Fibroblast of skin of scalp (primary cell): ENCODE measurements at regions not wholly inside any gene's neighbourhood (a gene's known extent, or its start where the extent isn't known, plus 50 kb on each side); places are given as distances from the start of the nearest gene placed in this dataset.

Experiments used
- DNase-seq: peaks from one replicate; pipeline ENCODE4 v3.0.0-alpha.2; 2013

DNA sequence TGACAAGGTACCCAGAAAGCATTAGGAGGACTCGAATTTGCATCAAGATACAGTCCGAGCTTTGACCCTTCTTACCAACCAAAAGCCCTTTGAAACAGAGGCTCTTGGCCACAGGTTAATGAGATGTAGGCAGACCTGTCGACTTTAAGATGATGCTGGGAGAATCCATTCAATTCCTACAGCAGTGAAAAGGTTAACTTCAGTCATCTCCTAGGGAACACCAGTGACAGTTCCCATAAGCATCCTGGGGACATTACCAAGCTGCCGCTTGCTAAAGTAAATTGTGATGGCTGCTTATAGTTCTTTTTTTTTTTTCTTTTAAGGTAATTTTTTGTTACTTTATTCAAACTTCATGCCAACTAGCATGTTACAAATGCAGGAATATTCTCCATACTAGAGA lies 379.3 kb downstream of the SOX11 start:
- no peak for DNase-seq

DNA sequence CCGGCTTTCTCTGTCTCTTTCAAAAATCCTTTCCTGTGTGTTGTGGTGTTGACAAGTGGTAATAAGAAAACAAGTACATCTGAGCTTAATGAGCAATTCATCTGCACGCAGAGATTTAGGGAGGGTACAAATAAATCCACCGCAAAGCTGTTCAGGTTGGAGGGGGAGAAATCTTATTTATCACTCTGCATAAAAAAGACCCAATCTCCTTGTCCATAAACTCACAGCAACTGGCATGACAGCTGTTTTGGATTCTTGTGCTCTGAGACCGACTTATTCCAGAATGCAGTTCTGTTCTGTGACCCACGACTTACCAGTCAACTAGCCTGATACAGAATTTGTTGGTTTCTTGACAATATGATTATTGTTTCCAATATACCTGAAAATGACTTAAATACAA lies 380.1 kb downstream of the SOX11 start:
- no peak for DNase-seq

DNA sequence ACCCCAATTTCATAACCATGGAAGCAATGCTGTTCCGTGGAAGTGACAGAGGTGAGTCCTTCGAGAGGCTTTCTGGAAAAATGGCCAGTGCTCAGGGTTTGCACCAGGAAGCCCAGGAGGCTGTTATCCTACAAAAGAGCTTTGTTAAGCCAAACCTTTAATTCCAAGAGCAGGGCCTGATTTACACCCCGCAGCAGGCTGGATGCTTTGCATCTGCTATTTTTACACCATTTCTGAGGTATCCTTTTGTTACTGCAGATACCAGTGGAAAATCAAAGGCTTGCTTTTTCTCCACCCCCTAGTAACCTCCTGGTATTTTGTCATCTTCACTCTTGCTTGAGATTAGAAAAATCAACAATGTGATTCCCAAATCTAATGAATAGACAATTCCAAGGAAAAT lies 380.6 kb downstream of the SOX11 start:
- DNase-seq = no peak

DNA sequence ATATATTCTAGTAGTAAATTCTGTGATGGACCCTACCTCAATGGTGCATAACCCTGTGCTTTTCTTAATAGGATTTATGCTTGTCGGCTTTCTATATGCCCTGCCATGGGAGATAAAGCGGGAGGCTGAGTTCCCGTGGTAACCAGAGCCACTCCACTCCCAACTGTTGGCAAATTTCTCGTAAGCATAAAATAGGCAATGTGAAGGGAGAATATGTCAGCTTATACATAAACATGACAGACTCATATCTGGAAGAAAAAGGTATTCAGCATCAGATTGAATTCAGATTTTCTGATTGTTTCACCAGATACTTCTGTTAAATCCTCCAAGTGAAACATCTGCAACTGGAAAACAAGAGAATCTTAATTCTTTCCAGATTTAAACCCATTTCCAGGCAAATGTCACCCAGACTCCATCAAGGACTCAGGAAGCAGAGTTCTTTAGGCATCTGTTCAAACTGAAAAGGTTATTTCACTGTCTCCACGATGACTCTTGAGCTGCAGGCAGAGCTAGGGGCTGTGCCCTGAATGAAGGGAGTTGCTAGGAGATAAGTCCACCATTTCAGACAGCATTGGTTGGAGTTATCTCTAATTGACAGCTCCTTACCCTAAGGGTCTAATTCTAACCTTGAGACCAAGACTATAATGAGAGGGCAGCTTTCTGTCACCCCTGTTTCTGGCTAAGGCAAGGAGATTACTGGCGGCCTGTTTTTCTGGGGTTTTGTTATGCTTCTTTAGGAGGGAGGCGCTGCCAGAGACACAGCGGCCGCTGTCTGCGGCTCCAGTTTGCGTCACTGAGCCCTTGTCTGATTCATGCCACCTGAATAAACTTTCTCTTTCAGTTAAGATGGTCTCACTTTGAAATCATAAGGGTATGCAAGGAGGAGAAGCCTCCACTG lies 381.3 kb downstream of the SOX11 start:
- peak; percentile 51 for DNase-seq

DNA sequence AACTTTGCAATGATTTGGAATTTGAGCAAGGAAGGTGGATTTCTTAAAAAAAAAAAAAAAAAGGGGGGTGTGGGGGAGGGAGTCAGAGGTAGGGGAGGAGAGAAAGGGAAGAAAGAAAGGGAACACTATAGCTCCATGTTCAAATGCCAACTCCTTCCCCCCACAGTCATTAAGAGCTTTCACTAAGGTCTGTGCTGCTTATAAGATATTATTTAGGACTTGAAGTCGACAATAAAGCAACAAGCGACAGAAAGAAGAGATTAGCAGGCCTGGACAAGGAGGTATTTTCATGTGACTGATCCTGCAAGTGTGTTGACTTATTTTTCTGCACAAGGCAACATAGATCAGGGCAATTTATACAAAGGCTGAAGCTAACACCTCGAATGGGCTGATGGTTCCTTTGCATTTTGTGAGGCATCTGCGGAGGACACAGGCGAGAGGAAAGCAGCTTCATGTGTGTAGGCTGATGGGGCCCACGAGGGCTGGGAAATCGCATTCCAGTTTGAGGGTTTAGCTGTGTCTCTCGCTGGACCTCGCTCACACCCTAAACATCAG lies 382.0 kb downstream of the SOX11 start:
- no peak for DNase-seq

DNA sequence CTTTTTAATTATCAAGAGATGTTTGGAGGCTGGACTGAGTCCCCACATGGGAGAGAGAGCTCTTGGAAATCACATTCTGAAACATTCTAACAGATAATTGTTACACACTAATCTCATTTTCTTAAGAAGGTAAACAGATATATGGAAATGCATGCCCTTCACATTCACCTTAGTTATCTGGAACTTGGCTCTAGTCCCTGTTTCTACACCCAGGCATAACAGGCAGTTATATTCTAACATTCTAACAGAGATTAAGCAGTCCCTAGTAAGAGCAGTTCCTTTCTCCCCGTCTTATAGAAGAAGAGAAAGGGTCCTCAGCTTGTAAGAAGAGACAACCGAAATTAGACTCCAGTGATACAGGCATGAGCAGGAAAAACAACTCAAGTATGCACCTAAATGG lies 385.4 kb downstream of the SOX11 start:
- DNase-seq = no peak

DNA sequence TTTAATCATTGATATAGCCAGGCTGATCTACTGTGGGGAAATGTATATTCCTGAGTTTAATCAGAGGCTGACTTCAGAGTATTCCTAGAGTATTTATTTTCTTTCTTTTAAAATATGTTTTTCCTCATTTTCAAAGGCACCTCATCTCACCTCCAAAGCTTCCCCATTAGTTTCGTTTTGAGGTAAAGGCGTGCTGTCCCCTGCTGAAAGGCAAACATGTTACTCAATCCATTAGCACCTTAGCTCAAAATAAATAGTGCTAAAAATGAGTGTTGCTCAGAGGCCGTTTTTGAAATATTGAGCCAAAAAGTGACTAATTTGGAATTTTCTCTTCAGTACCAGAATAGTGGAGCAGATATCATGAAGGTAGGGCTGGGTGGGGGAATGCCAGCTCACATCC lies 386.2 kb downstream of the SOX11 start:
- no peak for DNase-seq

DNA sequence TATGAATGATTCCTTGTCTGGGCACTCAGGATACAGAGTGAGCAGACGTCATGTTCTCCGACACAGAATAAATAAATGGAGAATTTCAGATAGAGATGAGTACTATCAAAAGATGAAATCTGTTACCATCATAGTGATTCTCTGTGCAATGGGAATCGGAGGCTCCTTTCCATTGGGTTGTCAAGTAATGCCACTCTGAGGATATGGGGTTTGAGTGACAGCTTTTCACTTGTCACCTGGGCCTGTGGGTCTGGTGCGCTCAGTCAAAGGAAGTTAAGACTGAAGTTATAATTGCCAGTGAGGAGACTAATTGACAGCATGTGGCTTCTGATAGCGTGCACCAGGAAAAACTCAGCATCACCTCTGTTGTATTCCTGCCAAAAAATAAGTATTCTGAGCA lies 387.2 kb downstream of the SOX11 start:
- DNase-seq = no peak

DNA sequence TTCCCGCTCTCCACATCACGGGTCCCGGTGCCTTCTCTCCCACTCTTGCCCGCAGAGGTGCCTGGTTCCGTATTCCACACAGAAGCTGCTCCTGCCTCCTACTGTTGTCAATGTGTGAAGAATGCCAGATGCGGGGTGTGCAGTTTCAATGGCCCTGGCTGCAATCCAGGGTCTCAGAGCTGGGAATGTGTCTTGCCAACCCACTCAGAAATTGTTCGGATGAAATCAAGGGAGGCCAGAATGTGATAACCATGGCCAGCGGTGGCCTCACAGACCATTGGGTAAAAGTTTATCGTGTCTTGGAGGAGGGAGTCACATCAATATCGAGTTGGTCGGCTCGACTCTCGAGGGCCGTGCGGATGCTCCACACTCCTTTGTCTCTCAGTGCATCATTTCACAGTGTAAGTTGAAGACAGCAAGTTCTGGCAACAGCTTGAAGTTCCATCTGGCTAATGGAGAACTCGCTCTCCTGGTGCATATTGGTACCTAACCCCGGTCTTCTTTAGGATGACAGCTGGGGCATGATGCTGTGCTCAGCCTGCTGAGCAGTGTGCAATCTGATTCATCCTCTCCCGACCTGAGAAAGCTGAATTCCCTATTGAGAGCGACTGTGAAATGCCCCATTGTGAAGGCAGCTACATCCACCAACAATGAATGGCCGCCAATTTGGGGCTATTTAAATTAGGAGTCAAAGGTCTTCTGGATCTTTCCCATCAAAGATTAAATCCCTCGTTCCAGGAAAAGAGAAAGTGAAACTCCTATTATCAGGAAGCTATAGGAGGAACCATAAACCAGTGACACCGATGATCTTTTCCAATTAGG lies 389.0 kb downstream of the SOX11 start:
- no peak for DNase-seq

DNA sequence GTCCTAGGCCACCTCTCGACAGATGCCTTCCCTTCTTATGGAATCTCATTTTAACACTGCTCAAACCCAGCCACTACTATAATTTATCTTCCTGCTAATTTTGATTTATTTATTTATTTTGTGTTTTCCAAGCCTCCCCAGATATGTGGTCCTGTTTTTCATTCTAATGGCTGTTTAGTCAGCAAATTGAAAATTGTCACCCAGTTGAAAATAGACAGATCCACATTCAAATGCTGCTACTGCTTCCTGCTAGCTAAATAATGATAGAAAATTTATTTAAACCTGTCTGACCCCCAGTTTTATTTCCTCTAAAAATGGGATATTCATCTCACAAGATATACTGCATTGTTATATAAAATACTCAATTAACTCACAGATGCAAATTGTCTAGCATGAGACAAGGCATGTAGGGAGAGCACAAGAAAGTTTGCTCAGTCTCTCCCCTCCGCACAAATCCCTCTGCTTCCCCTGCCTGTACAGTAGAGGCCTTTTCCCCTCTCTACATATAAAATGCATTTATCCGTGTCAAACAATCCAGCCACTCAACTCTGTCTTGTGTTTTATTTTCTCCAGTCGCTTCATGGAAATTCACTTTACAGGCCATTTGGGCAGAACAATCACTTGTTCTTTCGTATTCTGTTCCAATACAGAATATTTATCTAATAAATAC lies 389.9 kb downstream of the SOX11 start:
- DNase-seq = no peak

DNA sequence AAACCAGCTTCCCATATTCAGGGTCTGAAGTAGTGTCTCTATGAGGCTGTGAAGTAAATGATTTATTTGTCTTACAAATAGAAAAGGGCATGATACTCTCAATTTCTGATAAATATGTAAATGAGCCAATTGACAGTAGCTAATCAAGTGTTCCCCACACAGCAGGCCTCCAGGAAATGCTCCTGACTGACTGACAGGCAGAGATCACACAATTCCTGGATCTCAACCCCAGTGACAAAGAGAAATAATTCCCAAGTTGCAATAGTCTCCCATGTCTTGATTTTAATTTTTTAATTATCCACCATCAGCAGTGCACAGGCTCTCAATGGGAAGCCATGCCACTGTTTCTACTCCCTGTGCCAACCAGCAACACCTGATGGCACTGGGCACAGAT lies 390.4 kb downstream of the SOX11 start:
- DNase-seq = no peak

DNA sequence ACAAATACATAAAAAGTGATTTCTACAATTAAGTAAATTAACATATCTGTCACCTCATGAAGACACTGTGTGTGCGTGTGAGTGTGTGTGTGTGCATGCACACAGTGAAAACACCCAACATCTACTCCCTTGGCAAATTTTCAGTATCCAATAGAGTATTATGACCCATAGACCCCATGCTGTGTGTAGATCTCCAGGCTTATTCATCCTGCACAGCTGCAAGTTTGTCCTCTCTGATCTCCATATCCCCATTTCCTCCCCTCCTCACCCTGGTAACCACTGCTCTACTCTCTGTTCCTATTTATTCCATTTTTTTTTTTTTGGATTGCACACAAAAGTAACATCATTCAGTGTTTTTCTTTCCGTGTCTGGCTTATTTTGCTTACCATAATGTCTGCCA lies 391.0 kb downstream of the SOX11 start:
- DNase-seq = peak; percentile 2

DNA sequence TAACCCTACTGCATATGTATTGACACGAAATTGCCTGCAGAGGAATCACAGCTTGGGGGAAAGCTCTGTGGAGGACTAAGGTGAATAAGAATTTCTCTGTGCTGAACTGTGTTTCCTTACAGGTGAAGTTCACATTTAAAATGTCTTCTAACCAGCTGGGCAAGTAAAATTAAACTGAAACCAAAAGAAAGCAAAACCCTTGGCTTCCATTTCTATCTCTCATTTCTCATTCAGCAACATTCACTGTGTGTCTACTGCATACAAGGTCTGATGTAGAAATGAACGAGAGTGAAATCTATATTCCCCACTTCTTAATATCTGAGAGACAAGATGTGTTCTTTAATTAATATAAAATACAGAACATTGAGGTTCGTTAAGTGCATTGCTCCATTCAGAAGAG lies 397.3 kb downstream of the SOX11 start:
- no peak for DNase-seq

DNA sequence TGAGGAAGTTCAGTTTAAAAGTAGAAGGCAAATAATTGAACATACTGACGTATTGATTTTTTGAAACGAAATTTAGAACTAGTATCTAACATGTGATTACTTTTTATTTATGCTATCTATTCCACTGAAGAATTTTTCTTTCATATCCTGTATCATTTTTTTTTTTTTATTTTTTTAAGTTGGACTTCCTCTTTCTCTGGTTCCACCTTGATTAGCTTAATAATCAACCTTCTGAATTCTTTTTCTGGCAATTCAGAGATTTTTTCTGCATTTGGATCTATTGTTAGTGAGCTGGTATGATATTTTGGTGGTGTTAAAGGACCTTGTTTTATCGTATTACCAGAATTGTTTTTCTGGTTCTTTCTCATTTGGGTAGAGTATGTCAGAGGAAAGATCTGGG lies 411.2 kb downstream of the SOX11 start:
- DNase-seq = no peak

DNA sequence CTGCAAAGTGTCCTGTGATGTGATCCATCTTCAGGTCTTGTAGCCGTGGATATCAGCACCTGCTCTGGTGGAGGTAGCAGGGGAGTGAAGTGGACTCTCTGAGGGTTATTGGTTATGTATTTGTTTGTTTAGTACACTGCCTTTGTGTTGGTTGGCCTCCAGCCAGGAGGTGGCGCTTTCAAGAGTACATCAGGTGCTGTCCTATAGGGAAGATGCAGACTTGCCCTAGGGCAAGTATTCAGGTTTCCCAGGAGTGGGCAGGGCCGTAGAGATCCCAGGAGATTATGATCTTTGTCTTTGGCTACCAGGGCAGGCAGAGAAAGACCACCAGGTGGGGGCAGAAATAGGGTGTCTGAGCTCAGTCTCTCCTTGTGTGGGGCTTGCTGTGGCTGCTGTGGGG lies 411.8 kb downstream of the SOX11 start:
- no peak for DNase-seq

DNA sequence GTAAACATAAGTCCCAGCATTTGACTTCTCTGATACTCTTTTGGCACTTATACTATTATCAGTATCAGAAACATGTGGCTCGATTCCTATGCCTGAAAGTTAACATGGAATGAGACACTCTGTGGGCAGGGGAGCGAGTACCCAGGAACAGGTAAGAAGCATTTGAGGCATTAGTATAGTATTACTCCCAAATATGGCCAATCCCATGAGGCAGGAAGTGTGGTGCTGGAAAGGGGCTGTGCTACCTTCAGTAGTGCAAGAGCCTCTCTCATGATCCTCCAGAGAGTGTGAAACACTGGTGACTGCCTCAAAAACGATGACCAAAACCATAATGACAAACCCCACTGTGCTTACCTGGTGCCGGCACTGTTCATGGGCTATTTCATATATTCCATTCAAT lies 415.1 kb downstream of the SOX11 start:
- no peak for DNase-seq

DNA sequence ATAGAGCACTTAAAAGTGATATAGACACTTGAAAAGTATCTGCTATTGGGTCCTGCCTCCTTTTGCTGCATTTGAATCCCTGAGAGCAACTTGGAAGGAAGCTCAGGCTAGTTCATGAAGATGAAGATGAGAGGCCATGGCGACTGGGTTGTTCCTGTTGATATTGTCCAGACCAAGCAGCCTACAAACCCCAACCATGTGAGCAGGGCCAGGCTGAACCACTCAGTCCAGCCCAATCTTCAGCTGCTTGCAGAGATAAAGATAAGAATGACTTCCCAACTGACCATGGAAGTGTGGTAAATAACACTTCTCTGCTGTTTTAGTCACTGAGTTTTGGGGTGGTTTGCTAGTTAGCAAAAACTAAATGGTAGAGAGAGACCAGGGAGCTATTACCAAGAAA lies 417.6 kb downstream of the SOX11 start:
- no peak for DNase-seq

DNA sequence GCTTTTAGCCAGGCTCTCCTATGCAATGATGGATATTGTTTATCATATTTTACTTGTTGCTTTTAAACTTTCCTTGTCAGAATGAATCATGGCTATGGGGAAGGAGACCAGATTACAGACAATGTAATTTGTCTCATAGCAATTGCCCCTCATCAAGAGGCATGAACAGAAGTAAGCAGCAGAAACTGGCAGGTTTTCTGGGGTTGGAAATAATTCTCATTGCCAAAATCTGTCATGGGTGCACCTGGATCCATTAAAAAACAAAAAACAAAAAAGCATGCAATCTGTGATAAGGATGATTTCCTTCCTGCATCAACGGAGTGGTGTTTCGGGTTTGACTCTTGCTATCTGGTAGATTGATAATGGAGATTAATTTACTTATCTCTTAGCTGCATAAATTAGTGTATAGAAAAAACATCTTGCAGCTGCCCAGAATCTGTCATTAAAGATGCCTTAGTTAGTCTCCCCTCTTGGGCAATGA lies 419.6 kb downstream of the SOX11 start:
- no peak for DNase-seq

DNA sequence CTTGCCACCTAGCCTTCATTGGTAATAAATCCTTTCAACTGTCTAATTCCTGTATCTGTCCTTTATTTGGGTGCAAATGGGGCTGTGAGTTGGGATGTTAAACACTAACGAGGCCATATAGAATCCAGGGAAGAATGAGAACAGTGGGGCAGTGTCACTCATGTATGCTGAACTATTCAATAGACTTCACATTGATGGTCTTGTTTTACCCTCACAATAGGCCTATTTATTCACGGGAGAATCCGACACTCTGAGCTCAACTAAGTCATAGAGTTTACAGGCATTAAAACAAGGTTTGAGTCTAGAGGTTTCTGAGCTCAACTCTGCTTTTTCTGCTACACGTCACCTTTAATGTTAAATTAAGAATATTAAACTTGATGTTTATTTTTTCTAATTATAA lies 421.6 kb downstream of the SOX11 start:
- no peak for DNase-seq

DNA sequence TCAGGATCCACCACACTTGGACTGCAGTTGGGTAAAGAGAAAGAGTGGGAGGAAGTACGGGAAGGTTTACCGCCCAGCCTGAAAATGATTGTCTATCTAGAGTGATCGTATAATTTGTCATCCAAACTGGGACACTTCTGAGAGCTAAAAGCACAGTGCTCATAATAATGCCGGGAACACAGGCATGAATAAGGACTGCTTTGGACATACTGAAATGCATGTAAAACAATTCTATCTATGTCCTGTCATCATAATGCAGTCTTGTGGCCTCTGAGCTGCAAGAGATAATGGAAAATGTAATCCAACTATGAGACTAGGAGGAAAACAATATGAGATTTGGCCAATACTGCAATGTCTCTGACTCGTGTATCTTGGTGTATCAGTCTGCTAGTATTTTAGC lies 435.5 kb downstream of the SOX11 start:
- no peak for DNase-seq

DNA sequence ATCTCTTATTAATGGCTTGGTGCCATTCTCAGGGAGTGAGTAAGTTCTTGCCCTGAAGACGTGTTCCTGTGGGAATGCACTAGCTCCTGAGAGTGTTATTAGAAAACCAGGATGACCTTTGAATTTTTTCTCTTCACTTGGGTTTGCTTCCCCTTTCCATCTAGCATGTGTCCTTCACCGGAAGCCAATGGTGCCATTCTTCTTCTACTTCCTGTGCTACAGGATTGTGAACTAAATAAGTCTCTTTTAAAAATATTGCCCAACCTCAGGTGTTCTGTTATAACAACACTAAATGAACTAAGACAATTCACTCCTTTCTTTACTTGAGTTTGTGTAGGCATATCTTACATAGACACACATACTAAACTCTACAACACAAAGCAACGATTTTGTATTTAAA lies 447.0 kb downstream of the SOX11 start:
- DNase-seq = no peak

DNA sequence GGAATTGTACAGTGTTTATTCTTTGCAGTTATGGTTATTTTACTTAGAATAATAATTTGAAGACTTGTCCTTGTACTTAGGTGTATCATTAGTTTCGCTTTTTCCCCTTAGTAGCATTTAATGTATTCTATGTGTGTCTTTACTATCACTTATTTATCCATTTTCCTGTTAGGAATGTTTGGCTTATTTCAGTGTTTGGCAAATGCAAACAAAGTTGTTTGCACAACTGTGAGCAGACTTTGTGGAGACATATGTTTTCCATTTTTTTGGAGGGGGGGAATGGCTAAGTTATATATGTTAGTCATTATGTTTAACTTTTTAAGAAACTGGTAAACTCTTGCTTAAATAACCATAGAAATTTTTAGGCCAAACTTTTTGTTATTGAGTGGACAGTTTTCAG lies 447.7 kb downstream of the SOX11 start:
- DNase-seq = peak; percentile 8

DNA sequence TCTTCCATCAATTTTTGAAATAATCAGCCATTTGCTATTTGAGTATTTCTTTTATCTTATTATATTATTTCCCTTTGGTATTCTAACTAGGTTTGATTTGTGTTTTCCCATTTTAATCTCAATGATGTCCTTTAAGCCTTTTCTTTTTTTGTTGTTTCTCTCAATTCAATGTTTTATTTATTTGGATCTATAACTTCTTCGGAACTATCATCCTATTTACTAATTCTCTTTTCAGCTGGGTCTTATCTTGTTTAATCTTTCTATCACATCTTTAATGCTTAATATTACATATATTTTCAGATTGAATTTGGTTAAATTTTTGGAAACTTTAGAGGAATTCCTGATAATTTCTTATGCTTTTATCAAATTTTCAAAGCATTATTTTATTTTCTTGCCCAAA lies 448.3 kb downstream of the SOX11 start:
- DNase-seq = no peak
